ENCODE measurements at regions not wholly inside any gene's neighbourhood (a gene's known extent, or its start where the extent isn't known, plus 50 kb on each side); places are given as distances from the start of the nearest gene placed in this dataset.

GRCh38 chr1:43008115-43009060 is 49.7 kb upstream of the SLC2A1 start:
- intact Hi-C loops (cut with DNase I) = no loop called here
- no peak overlapping the region for H3K27ac ChIP-seq
- TF ChIP-seq CTCF (IDR thresholded peaks at IDR 0.05) = no peak
- peaks cover 18% of the 10 kb centered on the region for H3K27me3 ChIP-seq (ENCODE audit: low read depth)
- no peak for DNase-seq
- no peak overlapping the region for H3K4me3 ChIP-seq
- H3K9me3 ChIP-seq = no peaks in the 10 kb centered on the region
- no peaks in the 10 kb centered on the region for H3K4me1 ChIP-seq
- peak in 1 of 2 donors; percentile 28 for ATAC-seq
- no peaks in the 10 kb centered on the region for H3K36me3 ChIP-seq
